ENCODE measurements at regions not wholly inside any gene's neighbourhood (a gene's known extent, or its start where the extent isn't known, plus 50 kb on each side); places are given as distances from the start of the nearest gene placed in this dataset.

DNA sequence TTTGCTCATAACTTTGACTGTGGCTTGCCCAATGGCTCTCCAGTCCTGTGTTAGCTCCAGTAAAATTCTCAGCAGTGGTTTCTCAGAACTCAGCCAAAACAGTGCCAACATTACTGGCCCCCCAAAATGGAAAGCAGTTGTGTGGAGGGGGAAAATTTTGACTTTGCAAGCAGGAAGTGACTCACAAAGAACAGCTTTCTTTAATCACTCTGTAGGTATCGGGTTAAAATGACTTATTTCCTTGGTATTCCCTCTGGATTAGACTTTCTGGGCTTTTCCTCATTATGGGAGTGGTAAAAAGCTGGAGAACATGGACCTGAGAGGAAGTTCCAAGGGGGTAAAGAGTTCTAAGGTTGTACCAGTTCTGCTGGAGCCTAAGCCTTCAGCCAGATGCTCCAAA is 175.7 kb upstream of the RND3 start:
- Histone ChIP-seq H4K20me1 (ENCODE audit: control insufficient read depth, insufficient read depth, low read depth, low read length) (no peaks in the 10 kb centered on the region), H3K36me3 (ENCODE audit: control insufficient read depth, low read length) (no peaks in the 10 kb centered on the region), H3K4me2 (ENCODE audit: low read length) (no peak overlapping the region), H3K9me2 (replicated peaks; ENCODE audit: control insufficient read depth, low read length) (no peaks in the 10 kb centered on the region), H3K4me3 (ENCODE audit: low read length) (no peak overlapping the region), H3F3A (ENCODE audit: control insufficient read depth, insufficient read depth) (no peaks in the 10 kb centered on the region), H3K9me3 (ENCODE audit: control insufficient read depth, insufficient read depth, low read length) (no peaks in the 10 kb centered on the region), H3K27me3 (ENCODE audit: control insufficient read depth, low read length) (no peaks in the 10 kb centered on the region), H3K27ac (ENCODE audit: low read depth, low read length) (no peak overlapping the region), H3K4me1 (ENCODE audit: control insufficient read depth, low read length) (no peaks in the 10 kb centered on the region), H3K79me2 (ENCODE audit: control insufficient read depth, low read length) (no peaks in the 10 kb centered on the region)
- TF ChIP-seq, protein P1, sequence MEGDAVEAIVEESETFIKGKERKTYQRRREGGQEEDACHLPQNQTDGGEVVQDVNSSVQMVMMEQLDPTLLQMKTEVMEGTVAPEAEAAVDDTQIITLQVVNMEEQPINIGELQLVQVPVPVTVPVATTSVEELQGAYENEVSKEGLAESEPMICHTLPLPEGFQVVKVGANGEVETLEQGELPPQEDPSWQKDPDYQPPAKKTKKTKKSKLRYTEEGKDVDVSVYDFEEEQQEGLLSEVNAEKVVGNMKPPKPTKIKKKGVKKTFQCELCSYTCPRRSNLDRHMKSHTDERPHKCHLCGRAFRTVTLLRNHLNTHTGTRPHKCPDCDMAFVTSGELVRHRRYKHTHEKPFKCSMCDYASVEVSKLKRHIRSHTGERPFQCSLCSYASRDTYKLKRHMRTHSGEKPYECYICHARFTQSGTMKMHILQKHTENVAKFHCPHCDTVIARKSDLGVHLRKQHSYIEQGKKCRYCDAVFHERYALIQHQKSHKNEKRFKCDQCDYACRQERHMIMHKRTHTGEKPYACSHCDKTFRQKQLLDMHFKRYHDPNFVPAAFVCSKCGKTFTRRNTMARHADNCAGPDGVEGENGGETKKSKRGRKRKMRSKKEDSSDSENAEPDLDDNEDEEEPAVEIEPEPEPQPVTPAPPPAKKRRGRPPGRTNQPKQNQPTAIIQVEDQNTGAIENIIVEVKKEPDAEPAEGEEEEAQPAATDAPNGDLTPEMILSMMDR (IDR thresholded peaks at IDR 0.05; ENCODE audit: low read depth, low read length, poor library complexity, severe bottlenecking): no peak
- TF ChIP-seq EZH2phosphoT487 (IDR thresholded peaks at IDR 0.05; ENCODE audit: borderline replicate concordance, low read length): no peak

- Histone ChIP-seq H3F3A (ENCODE audit: control insufficient read depth, insufficient read depth) (no peaks in the 10 kb centered on the region), H3K9me2 (replicated peaks; ENCODE audit: control insufficient read depth, low read length) (no peaks in the 10 kb centered on the region), H3K27ac (ENCODE audit: low read depth, low read length) (no peak overlapping the region), H3K9me3 (ENCODE audit: control insufficient read depth, insufficient read depth, low read length) (no peaks in the 10 kb centered on the region), H3K36me3 (ENCODE audit: control insufficient read depth, low read length) (no peaks in the 10 kb centered on the region), H3K79me2 (ENCODE audit: control insufficient read depth, low read length) (no peaks in the 10 kb centered on the region), H4K20me1 (ENCODE audit: control insufficient read depth, insufficient read depth, low read depth, low read length) (no peaks in the 10 kb centered on the region), H3K4me2 (ENCODE audit: low read length) (no peak overlapping the region), H3K4me1 (ENCODE audit: control insufficient read depth, low read length) (no peaks in the 10 kb centered on the region), H3K4me3 (ENCODE audit: low read length) (no peak overlapping the region), H3K27me3 (ENCODE audit: control insufficient read depth, low read length) (no peaks in the 10 kb centered on the region)
- TF ChIP-seq EZH2phosphoT487 (IDR thresholded peaks at IDR 0.05; ENCODE audit: borderline replicate concordance, low read length): no peak
- TF ChIP-seq, protein P1 (IDR thresholded peaks at IDR 0.05; ENCODE audit: low read depth, low read length, poor library complexity, severe bottlenecking): no peak
Observed at GRCh38 chr2:150656002-150656401, 168.5 kb upstream of the RND3 start.

DNA sequence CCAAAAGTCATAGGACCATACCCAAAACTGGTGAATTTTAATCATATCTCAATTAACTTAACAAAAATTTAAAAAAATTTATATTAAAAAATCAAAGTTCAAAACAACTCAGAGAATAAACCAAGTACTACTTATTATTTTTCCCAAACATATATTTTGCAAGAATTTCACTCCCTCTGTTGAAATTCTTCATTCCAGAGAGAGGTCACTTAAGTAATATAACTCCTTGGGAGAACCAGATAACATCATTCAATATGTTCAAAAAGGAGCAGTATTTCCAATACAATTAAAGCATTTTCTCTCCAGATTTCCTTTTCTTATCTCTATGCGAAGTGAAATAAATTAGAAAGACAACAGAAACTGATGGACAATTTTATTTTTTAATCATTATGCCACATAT is 165.9 kb upstream of the RND3 start:
- no peaks in the 10 kb centered on the region for H3K36me3 ChIP-seq (ENCODE audit: control insufficient read depth, low read length)
- no peak overlapping the region for H3K4me3 ChIP-seq (ENCODE audit: low read length)
- H3K27ac ChIP-seq (ENCODE audit: low read depth, low read length): no peak overlapping the region
- TF ChIP-seq, protein P1 (IDR thresholded peaks at IDR 0.05; ENCODE audit: low read depth, low read length, poor library complexity, severe bottlenecking): no peak
- TF ChIP-seq EZH2phosphoT487 (IDR thresholded peaks at IDR 0.05; ENCODE audit: borderline replicate concordance, low read length): no peak
- H3K27me3 ChIP-seq (ENCODE audit: control insufficient read depth, low read length): no peaks in the 10 kb centered on the region
- no peaks in the 10 kb centered on the region for H3K4me1 ChIP-seq (ENCODE audit: control insufficient read depth, low read length)
- no peaks in the 10 kb centered on the region for H3K79me2 ChIP-seq (ENCODE audit: control insufficient read depth, low read length)
- H3K9me3 ChIP-seq (ENCODE audit: control insufficient read depth, insufficient read depth, low read length): no peaks in the 10 kb centered on the region
- no peak overlapping the region for H3K4me2 ChIP-seq (ENCODE audit: low read length)
- no peaks in the 10 kb centered on the region for H4K20me1 ChIP-seq (ENCODE audit: control insufficient read depth, insufficient read depth, low read depth, low read length)
- H3K9me2 ChIP-seq (replicated peaks; ENCODE audit: control insufficient read depth, low read length): no peaks in the 10 kb centered on the region
- no peaks in the 10 kb centered on the region for H3F3A ChIP-seq (ENCODE audit: control insufficient read depth, insufficient read depth)

DNA sequence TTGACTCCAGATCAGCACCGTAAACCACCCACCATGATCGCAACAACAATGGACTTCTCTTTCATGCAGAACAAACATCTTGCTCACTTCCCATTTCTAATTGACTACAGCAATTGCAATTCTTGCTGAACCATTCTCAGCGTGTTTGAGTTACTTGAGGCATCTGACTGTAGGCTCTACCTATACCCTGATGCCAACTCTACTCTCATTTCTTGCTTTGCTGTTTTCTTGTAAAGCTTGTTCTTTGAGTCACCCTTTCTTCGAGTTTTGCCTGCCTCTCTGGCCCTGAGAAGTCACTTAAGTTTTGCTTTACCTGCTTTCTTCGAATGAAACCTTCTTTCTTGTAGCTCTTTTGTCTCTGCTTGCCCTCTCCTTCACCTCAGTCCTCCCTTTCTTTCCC is 160.5 kb upstream of the RND3 start:
- TF ChIP-seq, protein P1 (IDR thresholded peaks at IDR 0.05; ENCODE audit: low read depth, low read length, poor library complexity, severe bottlenecking): no peak
- no peak for TF ChIP-seq EZH2phosphoT487 (IDR thresholded peaks at IDR 0.05; ENCODE audit: borderline replicate concordance, low read length)
- H3K9me3 ChIP-seq (ENCODE audit: control insufficient read depth, insufficient read depth, low read length): no peaks in the 10 kb centered on the region
- H3K27me3 ChIP-seq (ENCODE audit: control insufficient read depth, low read length): no peaks in the 10 kb centered on the region
- no peaks in the 10 kb centered on the region for H3K9me2 ChIP-seq (replicated peaks; ENCODE audit: control insufficient read depth, low read length)
- no peaks in the 10 kb centered on the region for H3K36me3 ChIP-seq (ENCODE audit: control insufficient read depth, low read length)
- no peaks in the 10 kb centered on the region for H3K79me2 ChIP-seq (ENCODE audit: control insufficient read depth, low read length)
- H3K4me2 ChIP-seq (ENCODE audit: low read length): no peak overlapping the region
- no peak overlapping the region for H3K4me3 ChIP-seq (ENCODE audit: low read length)
- no peaks in the 10 kb centered on the region for H3K4me1 ChIP-seq (ENCODE audit: control insufficient read depth, low read length)
- no peaks in the 10 kb centered on the region for H4K20me1 ChIP-seq (ENCODE audit: control insufficient read depth, insufficient read depth, low read depth, low read length)
- no peaks in the 10 kb centered on the region for H3F3A ChIP-seq (ENCODE audit: control insufficient read depth, insufficient read depth)
- no peak overlapping the region for H3K27ac ChIP-seq (ENCODE audit: low read depth, low read length)

Measured in DOHH2 (cell line).